ENCODE measurements at regions not wholly inside any gene's neighbourhood (a gene's known extent, or its start where the extent isn't known, plus 50 kb on each side); places are given as distances from the start of the nearest gene placed in this dataset.

- H3K9me3 ChIP-seq (ENCODE audit: control insufficient read depth in 1 of 2, insufficient read depth in 1 of 2, low read length in 2 of 2), result peaks cover 0 to 29% of the 10 kb centered on the region in 2 experiments
- ChIA-PET CTCF (no interaction called here), POLR2A (no interaction called here)
- peaks cover 34% of the 10 kb centered on the region for H3K27me3 Mint-ChIP-seq
- ATAC-seq (ENCODE audit: poor library complexity) (no peak), DNase-seq (no peak)
- TF ChIP-seq CTCF (IDR thresholded peaks at IDR 0.05), result no peak
- no peak overlapping the region for H3K4me3 Mint-ChIP-seq
- H3K36me3 Mint-ChIP-seq (ENCODE audit: low read depth), result no peaks in the 10 kb centered on the region
- no peak overlapping the region for H3K27ac Mint-ChIP-seq
- H3K4me1 ChIP-seq (ENCODE audit: insufficient read depth, low read length), result no peaks in the 10 kb centered on the region
- H3K27ac ChIP-seq (ENCODE audit: low read depth in 1 of 2, low read length in 2 of 2), result no peak overlapping the region
- no peaks in the 10 kb centered on the region for H3K27me3 ChIP-seq (ENCODE audit: control insufficient read depth in 1 of 2, insufficient read depth in 2 of 2, low read length in 2 of 2)
- no peaks in the 10 kb centered on the region for H3K9me3 Mint-ChIP-seq
- no peaks in the 10 kb centered on the region for H3K36me3 ChIP-seq (ENCODE audit: insufficient read depth, low read length)
- intact Hi-C loops (cut with DNase I, micrococcal nuclease), result no loop called here
- H3K4me1 Mint-ChIP-seq (ENCODE audit: low read depth), result no peaks in the 10 kb centered on the region
- no peak overlapping the region for H3K4me3 ChIP-seq (ENCODE audit: low read length)
Measured at GRCh38 chr13:112130418-112130817, 63.5 kb downstream of the SOX1 start.

- H3K27ac ChIP-seq (ENCODE audit: low read depth in 1 of 2, low read length in 2 of 2), result no peak overlapping the region
- no peaks in the 10 kb centered on the region for H3K36me3 ChIP-seq (ENCODE audit: insufficient read depth, low read length)
- Mint-ChIP-seq H3K4me1 (ENCODE audit: low read depth) (no peaks in the 10 kb centered on the region), H3K36me3 (ENCODE audit: low read depth) (no peaks in the 10 kb centered on the region), H3K27ac (no peak overlapping the region), H3K27me3 (peaks cover 34% of the 10 kb centered on the region), H3K4me3 (no peak overlapping the region), H3K9me3 (no peaks in the 10 kb centered on the region)
- no peak overlapping the region for H3K4me3 ChIP-seq (ENCODE audit: low read length)
- TF ChIP-seq CTCF (IDR thresholded peaks at IDR 0.05), result no peak
- peaks cover 0 to 24% of the 10 kb centered on the region in 2 experiments for H3K9me3 ChIP-seq (ENCODE audit: control insufficient read depth in 1 of 2, insufficient read depth in 1 of 2, low read length in 2 of 2)
- H3K27me3 ChIP-seq (ENCODE audit: control insufficient read depth in 1 of 2, insufficient read depth in 2 of 2, low read length in 2 of 2), result no peaks in the 10 kb centered on the region
- DNase-seq (no peak), ATAC-seq (ENCODE audit: poor library complexity) (no peak)
- H3K4me1 ChIP-seq (ENCODE audit: insufficient read depth, low read length), result no peaks in the 10 kb centered on the region
- POLR2A ChIA-PET, result no interaction called here
- intact Hi-C loops (cut with DNase I, micrococcal nuclease), result no loop called here
- CTCF ChIA-PET, result no interaction called here
Measured at GRCh38 chr13:112131081-112131712, 64.2 kb downstream of the SOX1 start.

GRCh38 chr13:112131713-112132113 is 64.8 kb downstream of the SOX1 start:
- no peak overlapping the region for H3K27ac ChIP-seq (ENCODE audit: low read depth in 1 of 2, low read length in 2 of 2)
- no peaks in the 10 kb centered on the region for H3K27me3 ChIP-seq (ENCODE audit: control insufficient read depth in 1 of 2, insufficient read depth in 2 of 2, low read length in 2 of 2)
- POLR2A ChIA-PET, result no interaction called here
- H3K4me1 ChIP-seq (ENCODE audit: insufficient read depth, low read length), result no peaks in the 10 kb centered on the region
- Mint-ChIP-seq H3K36me3 (ENCODE audit: low read depth) (no peaks in the 10 kb centered on the region), H3K27me3 (peaks cover 34% of the 10 kb centered on the region), H3K9me3 (no peaks in the 10 kb centered on the region), H3K4me1 (ENCODE audit: low read depth) (no peaks in the 10 kb centered on the region), H3K4me3 (no peak overlapping the region), H3K27ac (no peak overlapping the region)
- DNase-seq (no peak), ATAC-seq (ENCODE audit: poor library complexity) (no peak)
- intact Hi-C loops (cut with DNase I, micrococcal nuclease), result no loop called here
- no peak overlapping the region for H3K4me3 ChIP-seq (ENCODE audit: low read length)
- TF ChIP-seq CTCF (IDR thresholded peaks at IDR 0.05), result no peak
- no peaks in the 10 kb centered on the region for H3K36me3 ChIP-seq (ENCODE audit: insufficient read depth, low read length)
- H3K9me3 ChIP-seq (ENCODE audit: control insufficient read depth in 1 of 2, insufficient read depth in 1 of 2, low read length in 2 of 2), result peaks cover 0 to 24% of the 10 kb centered on the region in 2 experiments
- CTCF ChIA-PET, result no interaction called here

All from CD4-positive, alpha-beta T cell (primary cell).